Stimulated activated memory B cell treated with anti-CD40 and anti-IgM and Interleukin-4, amounts not matched to agents 10 μg/mL and 1 μg/mL and 100 μg/mL, for 72 hours (primary cell): ENCODE measurements at regions not wholly inside any gene's neighbourhood (a gene's known extent, or its start where the extent isn't known, plus 50 kb on each side); places are given as distances from the start of the nearest gene placed in this dataset.

Source experiments
- ATAC-seq: fragments of 150-1000 bp; cut with Tn5 transposase; 2 replicates; pipeline ENCODE4 v1.10.0; 2021
- H3K27ac Mint-ChIP-seq: one replicate; pipeline ENCODE4 v1.8.0; 2022; ENCODE audit warnings: mild to moderate bottlenecking, mixed read lengths
- H3K27me3 Mint-ChIP-seq: one replicate; pipeline ENCODE4 v1.8.0; 2022; ENCODE audit warnings: mixed read lengths
- H3K36me3 Mint-ChIP-seq: one replicate; pipeline ENCODE4 v1.8.0; 2022; ENCODE audit warnings: mixed read lengths
- H3K4me1 Mint-ChIP-seq: one replicate; pipeline ENCODE4 v1.8.0; 2022; ENCODE audit warnings: mixed read lengths
- H3K4me3 Mint-ChIP-seq: one replicate; pipeline ENCODE4 v1.8.0; 2022; ENCODE audit warnings: mild to moderate bottlenecking, moderate library complexity, mixed read lengths
- H3K9me3 Mint-ChIP-seq: one replicate; pipeline ENCODE4 v1.8.0; 2022; ENCODE audit warnings: mixed read lengths

GRCh38 chr6:129932321-129932720 lies 71.2 kb upstream of the TMEM244 start:
- Mint-ChIP-seq H3K27me3 (peaks cover 10% of the 10 kb centered on the region), H3K4me3 (no peak overlapping the region), H3K9me3 (no peaks in the 10 kb centered on the region), H3K27ac (no peak overlapping the region), H3K4me1 (no peaks in the 10 kb centered on the region), H3K36me3 (no peaks in the 10 kb centered on the region)
- no peak for ATAC-seq

- Mint-ChIP-seq H3K36me3 (no peaks in the 10 kb centered on the region), H3K4me3 (no peak overlapping the region), H3K9me3 (no peaks in the 10 kb centered on the region), H3K27me3 (peaks cover 12% of the 10 kb centered on the region), H3K4me1 (no peaks in the 10 kb centered on the region), H3K27ac (no peak overlapping the region)
- ATAC-seq: no peak
Measured at GRCh38 chr6:129929433-129929832, 68.3 kb upstream of the TMEM244 start.

GRCh38 chr6:129923530-129924250 lies 62.6 kb upstream of the TMEM244 start:
- no peaks in the 10 kb centered on the region for H3K4me1 Mint-ChIP-seq
- H3K9me3 Mint-ChIP-seq: no peaks in the 10 kb centered on the region
- H3K4me3 Mint-ChIP-seq: no peak overlapping the region
- no peak overlapping the region for H3K27ac Mint-ChIP-seq
- H3K27me3 Mint-ChIP-seq: peaks cover 12% of the 10 kb centered on the region
- H3K36me3 Mint-ChIP-seq: no peaks in the 10 kb centered on the region
- ATAC-seq: no peak

- Mint-ChIP-seq H3K27me3 (no peaks in the 10 kb centered on the region), H3K36me3 (no peaks in the 10 kb centered on the region), H3K4me1 (no peaks in the 10 kb centered on the region), H3K9me3 (no peaks in the 10 kb centered on the region), H3K4me3 (no peak overlapping the region), H3K27ac (no peak overlapping the region)
- ATAC-seq: no peak
Measured at GRCh38 chr6:129921169-129921817, 60.2 kb upstream of the TMEM244 start.

GRCh38 chr6:129920103-129920798 lies 59.1 kb upstream of the TMEM244 start:
- no peak overlapping the region for H3K27ac Mint-ChIP-seq
- no peaks in the 10 kb centered on the region for H3K4me1 Mint-ChIP-seq
- H3K27me3 Mint-ChIP-seq: no peaks in the 10 kb centered on the region
- H3K36me3 Mint-ChIP-seq: no peaks in the 10 kb centered on the region
- no peak for ATAC-seq
- no peaks in the 10 kb centered on the region for H3K9me3 Mint-ChIP-seq
- no peak overlapping the region for H3K4me3 Mint-ChIP-seq

- no peaks in the 10 kb centered on the region for H3K27me3 Mint-ChIP-seq
- peaks cover 6% of the 10 kb centered on the region for H3K4me1 Mint-ChIP-seq
- ATAC-seq: no peak
- no peaks in the 10 kb centered on the region for H3K36me3 Mint-ChIP-seq
- H3K27ac Mint-ChIP-seq: no peak overlapping the region
- no peak overlapping the region for H3K4me3 Mint-ChIP-seq
- no peaks in the 10 kb centered on the region for H3K9me3 Mint-ChIP-seq
Measured at GRCh38 chr6:129911732-129912131, 50.6 kb upstream of the TMEM244 start.
